Dedifferentiated amniotic fluid mesenchymal stem cell (primary cell): ENCODE measurements at regions not wholly inside any gene's neighbourhood (a gene's known extent, or its start where the extent isn't known, plus 50 kb on each side); places are given as distances from the start of the nearest gene placed in this dataset.
"Not testable (repeated sequence)": the region's sequence is repeated elsewhere in the genome, so short reads cannot be mapped to it uniquely, and the experiment has no call there.

ENCODE experiments used
- DNase-seq: peaks from one replicate; pipeline ENCODE4 v3.0.0-alpha.2; 2016; ENCODE audit errors: extremely low spot score

DNA sequence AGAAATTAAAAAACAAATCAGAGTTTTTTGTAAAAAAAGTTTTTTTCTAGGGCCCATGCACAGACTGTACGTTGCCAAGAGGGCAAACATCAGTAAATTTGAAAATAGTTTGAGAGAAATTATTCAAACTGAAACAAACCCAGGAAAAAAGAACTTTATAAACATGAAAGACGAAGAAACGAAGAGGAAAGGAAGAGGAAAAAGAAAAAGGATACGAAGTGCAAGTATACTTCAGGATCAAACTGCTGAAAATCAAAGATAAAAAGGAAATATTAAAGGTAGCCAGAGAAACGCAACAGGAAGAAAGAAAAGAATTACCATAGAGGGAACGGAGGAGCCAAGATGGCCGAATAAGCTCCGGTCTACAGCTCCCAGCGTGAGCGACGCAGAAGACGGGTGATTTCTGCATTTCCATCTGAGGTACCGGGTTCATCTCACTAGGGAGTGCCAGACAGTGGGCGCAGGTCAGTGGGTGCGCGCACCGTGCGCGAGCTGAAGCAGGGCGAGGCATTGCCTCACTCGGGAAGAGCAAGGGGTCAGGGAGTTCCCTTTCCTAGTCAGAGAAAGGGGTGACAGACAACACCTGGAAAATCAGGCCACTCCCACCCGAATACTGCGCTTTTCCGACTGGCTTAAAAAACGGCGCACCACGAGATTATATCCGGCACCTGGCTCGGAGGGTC lies 94.4 kb upstream of the GAS1 start:
- DNase-seq = not testable (repeated sequence)

- not testable (repeated sequence) for DNase-seq
Observed at GRCh38 chr9:87049929-87050608, 102.8 kb upstream of the GAS1 start.

DNA sequence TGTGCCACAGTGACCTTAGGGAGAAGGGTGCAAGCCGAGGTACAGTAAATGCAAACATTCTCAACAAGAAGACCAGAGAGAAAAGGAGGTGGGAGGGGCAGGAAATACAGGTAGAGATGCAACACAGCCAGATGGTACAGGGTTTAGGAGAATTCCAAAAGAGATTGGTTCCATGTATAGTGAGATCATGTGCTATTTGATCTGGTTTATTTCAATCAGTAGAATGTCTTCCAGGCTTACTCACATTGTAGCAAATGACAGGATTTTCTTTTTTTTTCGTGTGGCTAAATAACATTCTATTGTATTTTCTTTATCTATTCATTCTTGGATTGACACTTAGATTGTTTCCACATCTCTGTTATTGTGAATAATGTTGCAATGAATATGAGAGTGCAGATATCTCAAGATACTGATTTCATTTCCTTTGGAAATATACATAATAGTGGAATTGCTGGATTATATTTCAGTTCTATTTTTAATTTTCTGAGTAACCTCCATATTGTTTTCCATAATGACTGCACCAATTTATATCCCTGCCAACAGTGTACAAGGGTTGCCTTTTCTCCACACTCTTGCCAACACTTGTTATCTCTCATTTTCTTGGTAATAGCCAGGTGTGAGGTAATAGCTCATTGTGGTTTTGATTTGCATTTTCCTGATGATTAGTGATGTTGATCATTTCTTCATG lies 107.8 kb upstream of the GAS1 start:
- DNase-seq = no peak

DNA sequence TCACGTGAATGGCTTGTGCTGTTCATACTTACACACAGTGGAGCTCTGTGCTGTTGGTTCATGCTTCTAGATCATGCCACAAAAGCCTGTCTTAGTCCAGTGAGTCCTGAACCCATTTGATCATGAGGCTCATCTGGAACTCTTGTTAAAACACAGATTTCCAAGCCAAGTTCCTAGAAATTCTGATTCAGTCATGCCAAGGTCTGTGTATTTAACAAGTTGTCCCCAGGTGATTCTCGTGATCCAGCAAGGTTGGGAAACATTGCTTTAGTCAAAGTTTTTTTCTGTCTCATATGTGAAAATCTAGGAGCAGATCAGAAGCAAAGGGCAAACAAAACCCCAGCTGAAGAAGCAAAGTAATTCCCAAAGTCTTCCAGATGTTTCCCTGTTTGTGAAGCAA lies 112.5 kb upstream of the GAS1 start:
- no peak for DNase-seq

GRCh38 chr9:87062746-87063145 lies 115.4 kb upstream of the GAS1 start:
- DNase-seq = no peak

DNA sequence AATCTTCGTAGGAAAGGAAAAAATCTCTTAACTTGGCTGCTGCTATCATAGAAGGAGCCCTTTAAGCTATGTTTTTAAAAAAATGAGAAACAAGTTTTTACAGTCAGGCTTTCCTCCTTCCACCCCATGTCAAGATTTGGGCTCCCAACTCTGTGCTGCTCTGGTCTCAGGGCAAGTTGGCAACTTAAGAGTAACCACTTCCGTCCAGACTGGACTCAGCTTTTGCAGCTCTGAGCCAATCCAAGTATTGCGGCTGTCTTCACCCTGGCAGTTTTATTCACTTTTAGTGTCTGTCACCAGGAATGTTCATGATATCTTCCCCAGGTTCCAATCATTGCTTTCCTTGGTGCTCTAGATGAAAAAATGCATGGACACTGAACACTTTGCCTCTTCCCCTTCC lies 115.9 kb upstream of the GAS1 start:
- DNase-seq = no peak

GRCh38 chr9:87063871-87064270 lies 116.6 kb upstream of the GAS1 start:
- DNase-seq = peak; percentile 45

GRCh38 chr9:87064311-87064710 lies 117.0 kb upstream of the GAS1 start:
- no peak for DNase-seq

- no peak for DNase-seq
Observed at GRCh38 chr9:87065981-87066380, 118.7 kb upstream of the GAS1 start.

GRCh38 chr9:87067426-87067825 lies 120.1 kb upstream of the GAS1 start:
- no peak for DNase-seq

- DNase-seq = no peak
Observed at GRCh38 chr9:87068177-87068840, 121.0 kb upstream of the GAS1 start.

- DNase-seq = peak; percentile 39
Observed at GRCh38 chr9:87069690-87070089, 122.4 kb upstream of the GAS1 start.

DNA sequence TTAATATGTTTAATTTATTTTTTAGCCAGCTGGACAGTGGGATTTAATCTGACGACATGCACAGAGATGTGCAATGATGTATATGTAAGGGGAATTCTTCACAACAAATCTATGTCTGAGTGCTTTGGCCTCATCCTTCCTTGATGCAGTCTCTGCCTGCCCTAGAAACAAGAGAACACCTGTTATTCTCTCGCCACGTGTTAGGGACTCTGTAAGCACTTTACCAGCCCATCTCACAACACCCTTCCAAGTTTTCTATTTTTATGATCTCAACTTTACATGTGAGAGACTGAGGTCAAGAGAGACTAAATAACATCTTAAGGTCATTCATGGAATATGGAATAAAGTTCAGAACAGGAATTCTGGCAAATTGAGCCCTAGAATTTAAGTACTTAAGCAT lies 123.0 kb upstream of the GAS1 start:
- DNase-seq = no peak

DNA sequence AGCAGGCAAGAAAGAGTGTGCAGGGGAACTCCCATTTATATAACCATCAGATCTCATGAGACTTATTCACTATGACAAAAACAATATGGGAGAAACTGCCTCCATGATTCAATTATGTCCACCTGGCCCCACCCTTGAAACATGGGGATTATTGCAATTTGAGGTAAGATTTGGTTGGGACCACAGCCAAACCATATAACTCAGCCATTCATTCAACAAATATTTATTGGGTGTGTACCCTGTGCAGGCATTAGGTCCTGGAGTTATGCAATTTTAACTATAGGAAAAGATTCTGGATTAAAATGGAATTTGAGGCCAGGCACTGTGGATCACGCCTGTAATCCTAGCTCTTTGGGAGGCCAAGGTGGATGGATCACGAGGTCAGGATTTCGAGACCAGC lies 124.2 kb upstream of the GAS1 start:
- no peak for DNase-seq

DNA sequence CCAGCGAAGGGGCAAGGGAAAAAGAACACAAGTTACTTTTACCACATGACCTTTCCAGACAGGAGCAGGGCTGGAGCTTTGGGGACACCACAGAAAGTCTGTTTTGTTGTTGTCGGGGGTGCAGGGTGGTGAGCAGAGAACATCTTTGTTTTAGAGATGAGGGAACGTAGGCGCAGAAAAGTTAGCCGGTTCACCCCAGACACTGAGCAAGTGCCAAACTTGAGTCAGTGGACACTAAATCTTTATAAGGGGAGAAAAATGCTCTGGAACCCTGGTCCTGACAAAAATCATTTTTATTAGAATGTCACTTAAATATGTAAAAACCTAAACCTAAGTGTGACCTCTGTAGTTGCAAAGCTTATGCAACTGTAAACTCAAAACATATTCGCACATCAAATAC lies 126.4 kb upstream of the GAS1 start:
- DNase-seq = no peak

DNA sequence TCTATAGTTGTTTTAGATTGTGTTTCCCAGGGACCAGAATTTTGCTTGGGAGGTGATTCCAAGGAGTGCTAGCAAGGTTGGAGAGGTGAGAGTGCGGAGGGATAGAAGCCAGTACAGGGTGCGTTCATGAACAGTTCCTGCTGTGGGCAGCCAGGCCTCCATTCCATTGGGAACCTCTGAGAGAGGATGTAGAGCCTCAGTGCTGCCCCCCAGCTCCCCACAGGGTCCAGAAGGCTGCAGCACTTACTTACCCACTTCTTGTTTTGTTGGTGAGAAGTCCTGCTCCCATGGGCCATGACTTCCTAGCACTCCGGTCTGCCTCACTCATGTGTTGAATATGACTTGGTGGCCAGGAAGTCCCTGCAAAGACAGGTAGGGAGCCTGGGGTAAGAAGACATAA lies 128.2 kb upstream of the GAS1 start:
- no peak for DNase-seq

DNA sequence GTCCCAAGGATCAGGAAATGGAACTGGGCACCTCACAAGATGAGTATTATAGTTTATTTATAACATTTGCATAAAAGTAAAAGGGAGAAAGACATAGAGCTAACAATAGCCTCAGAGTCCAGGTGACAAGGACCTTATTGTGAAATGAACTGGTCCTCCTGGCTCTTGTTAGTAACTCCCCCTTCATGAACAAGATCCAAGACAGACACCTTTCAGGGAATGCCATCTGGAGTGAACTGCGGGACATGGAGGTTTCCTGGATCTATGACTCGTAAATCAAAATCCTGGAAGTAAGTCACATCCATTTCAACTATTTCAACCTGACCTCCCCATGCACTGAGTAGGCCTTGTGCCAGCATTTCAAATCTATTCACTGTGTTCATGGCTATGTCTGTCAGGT lies 129.5 kb upstream of the GAS1 start:
- no peak for DNase-seq

DNA sequence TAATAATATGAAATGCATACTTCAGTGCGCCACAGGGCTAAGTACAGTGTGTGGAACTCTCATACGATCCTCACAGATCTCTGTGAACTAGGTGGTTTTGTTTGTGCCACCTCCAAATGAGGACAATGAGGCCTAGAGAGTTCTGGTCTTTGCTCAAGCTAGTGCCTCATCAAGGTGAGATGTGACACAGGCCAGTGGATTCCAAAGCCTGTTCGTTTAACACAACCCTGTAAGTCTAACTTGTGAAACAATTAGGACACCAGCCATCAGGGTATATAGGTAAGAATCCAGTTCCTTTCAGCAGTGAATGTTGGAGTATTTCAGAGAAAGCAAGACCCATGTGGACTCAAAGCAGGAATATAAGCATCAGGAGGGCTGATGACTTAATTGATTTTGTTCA lies 130.7 kb upstream of the GAS1 start:
- DNase-seq = no peak

- DNase-seq = no peak
Observed at GRCh38 chr9:87080512-87081264, 133.4 kb upstream of the GAS1 start.

GRCh38 chr9:87081503-87081902 lies 134.2 kb upstream of the GAS1 start:
- no peak for DNase-seq

DNA sequence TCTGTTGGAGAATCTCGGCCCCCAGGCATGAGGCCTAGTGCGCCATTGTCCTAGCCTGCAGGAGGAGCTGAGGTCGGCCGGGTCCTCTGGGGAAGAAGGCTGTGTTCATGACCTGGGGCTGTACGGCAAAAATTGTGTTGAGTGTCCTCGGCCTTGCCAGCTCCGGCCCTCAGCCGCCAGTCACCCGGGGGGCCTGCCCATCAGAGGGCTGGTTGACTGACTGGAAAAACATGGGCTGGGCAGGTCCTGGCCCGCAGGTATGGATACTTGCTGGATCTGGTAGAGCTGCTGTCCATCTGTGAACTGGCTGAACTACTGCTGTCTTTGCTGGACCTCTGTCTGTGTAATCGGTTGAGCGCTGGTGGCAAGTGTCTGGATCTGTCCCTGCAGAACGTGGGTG lies 136.7 kb upstream of the GAS1 start:
- no peak for DNase-seq

DNA sequence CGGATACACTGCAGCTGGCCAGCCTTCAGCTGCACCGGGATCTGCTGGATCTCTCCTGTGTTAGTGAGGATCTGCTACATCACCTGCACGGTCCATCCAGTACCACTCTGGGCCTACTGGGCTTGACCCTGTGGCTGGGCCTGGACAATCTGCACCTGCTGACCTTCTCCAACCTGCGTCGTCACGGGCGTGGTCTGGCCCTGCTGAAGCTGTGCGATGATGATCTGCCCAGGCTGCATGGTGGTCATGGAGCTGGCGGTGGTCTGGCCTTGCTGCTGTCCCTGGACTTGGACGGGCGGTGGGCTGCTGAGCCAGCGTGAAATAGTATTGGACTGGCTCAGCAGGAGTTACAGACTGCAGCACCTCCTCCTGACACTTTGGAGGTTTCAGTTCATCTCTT lies 137.1 kb upstream of the GAS1 start:
- no peak for DNase-seq
